K562 (cell line): ENCODE measurements at regions not wholly inside any gene's neighbourhood (a gene's known extent, or its start where the extent isn't known, plus 50 kb on each side); places are given as distances from the start of the nearest gene placed in this dataset.

Experiments used
- ATAC-seq: fragments of 200-7000 bp; cut with Tn5 transposase; 3 replicates; pipeline ENCODE4 v1.9.1; 2020; ENCODE audit warnings: moderate library complexity
- BruUV-seq: library from RNA; stranded (reverse); fragments of 400-500 nt; replicated peaks from 2 replicates; lab custom pipeline; 2021; lab: Mats Ljungman, UMichigan
- CTCF ChIA-PET: fragments of 300-600 bp; formaldehyde crosslinking; extraction: SDS; loops from one replicate; lab custom pipeline; 2021; ENCODE audit warnings: low intra/inter-chr PET ratio; lab: Yijun Ruan, JAX
- POLR2A ChIA-PET: fragments of 300-600, 350-650 bp; sonication (Branson Sonifier 250); formaldehyde crosslinking; extraction: SDS; loops from one replicate; lab custom pipeline; 2021; ENCODE audit warnings: antibody characterized with exemption, inconsistent platforms; lab: Yijun Ruan, JAX
- DNase-seq, 4 experiments: peaks; one replicate each; pipeline versions ENCODE4 v3.0.0 to v3.0.0-alpha.2; 2011 to 2018; ENCODE audit warnings: low spot score in 3 of 4, mixed read lengths in 3 of 4; ENCODE audit errors: extremely low read depth in 1 of 4
- FAIRE-seq: peaks from 2 replicates; lab custom pipeline; 2011; peaks lifted over from hg19 to GRCh38; lab: Jason Lieb, UNC
- H2AFZ ChIP-seq: 2 replicates; pipeline ENCODE4 v1.6.0; 2011; ENCODE audit warnings: low read depth, low read length, control low read depth, inconsistent platforms
- H3K27ac ChIP-seq: fragments of 200-600 bp; 3 replicates; pipeline ENCODE4 v1.8.0; 2011; ENCODE audit warnings: low read depth, mild to moderate bottlenecking, control low read depth, inconsistent platforms, low read length, moderate library complexity, mixed read lengths; ENCODE audit errors: extremely low read depth
- H3K27me3 ChIP-seq, 2 experiments: fragments of 300-600 bp in 1 of 2; 2 replicates in 1 of 2; 3 replicates in 1 of 2; pipeline versions ENCODE4 v1.6.0 to v1.8.0; 2011; ENCODE audit warnings: inconsistent platforms in 2 of 2, low read length in 2 of 2, mild to moderate bottlenecking in 1 of 2, mixed read lengths in 1 of 2, moderate library complexity in 1 of 2; ENCODE audit not compliant: control insufficient read depth in 2 of 2, insufficient read depth in 2 of 2
- H3K36me3 ChIP-seq: fragments of 300-600 bp; 3 replicates; pipeline ENCODE4 v1.8.0; 2011; ENCODE audit warnings: mild to moderate bottlenecking, low read length, inconsistent platforms; ENCODE audit not compliant: control insufficient read depth, insufficient read depth
- H3K4me1 ChIP-seq, 2 experiments: fragments of 200-600 bp in 1 of 2; replicated peaks in 1 of 2; 2 replicates in 1 of 2; 3 replicates in 1 of 2; pipeline versions ENCODE4 v1.5.1 to v1.8.0; 2011; ENCODE audit warnings: inconsistent platforms in 2 of 2, low read length in 2 of 2, mild to moderate bottlenecking in 1 of 2, mixed read lengths in 1 of 2, moderate library complexity in 1 of 2; ENCODE audit not compliant: control insufficient read depth in 2 of 2, insufficient read depth in 2 of 2
- H3K4me2 ChIP-seq: 2 replicates; pipeline ENCODE4 v1.6.1; 2011; ENCODE audit warnings: low read length, control low read depth, inconsistent platforms, mixed read lengths; ENCODE audit not compliant: insufficient read depth
- H3K4me3 ChIP-seq: fragments of 200-600 bp; sonication (generic), shearing (Covaris generic); 2 replicates; pipeline ENCODE4 v1.5.1; 2016; ENCODE audit warnings: control low read depth, inconsistent platforms
- H3K79me2 ChIP-seq: fragments of 200-600 bp; 3 replicates; pipeline ENCODE4 v1.8.0; 2011; ENCODE audit warnings: low read length, inconsistent platforms; ENCODE audit not compliant: control insufficient read depth, insufficient read depth
- H3K9ac ChIP-seq, 2 experiments: 2 replicates each; pipeline versions ENCODE4 v1.6.0 to v1.6.1; 2011; ENCODE audit warnings: low read depth in 2 of 2, low read length in 2 of 2, control low read depth in 1 of 2, inconsistent platforms in 1 of 2, mild to moderate bottlenecking in 1 of 2, mixed read lengths in 1 of 2; ENCODE audit not compliant: insufficient read depth in 1 of 2
- H3K9me1 ChIP-seq: one replicate; pipeline ENCODE4 v1.6.0; 2011; ENCODE audit warnings: inconsistent platforms, mild to moderate bottlenecking, low read length, moderate library complexity; ENCODE audit not compliant: control insufficient read depth, insufficient read depth
- H3K9me3 ChIP-seq: replicated peaks from 2 replicates; pipeline ENCODE4 v1.5.1; 2011; ENCODE audit warnings: low read depth, low read length, inconsistent platforms; ENCODE audit not compliant: control insufficient read depth, insufficient read depth
- H4K20me1 ChIP-seq: replicated peaks from 2 replicates; pipeline ENCODE4 v1.6.1; 2011; ENCODE audit warnings: low read length, inconsistent platforms, mixed read lengths; ENCODE audit not compliant: control insufficient read depth, insufficient read depth
- CEBPG ChIP-seq, 3 experiments: fragments of 200-800 bp in 1 of 3; sonication (Bioruptor generic) in 1 of 3; sonication (generic) in 1 of 3; formaldehyde crosslinking in 1 of 3; IDR thresholded peaks in 2 of 3; conservative IDR thresholded peaks in 1 of 3; 2 replicates each; pipeline versions ENCODE4 v1.6.1 to v1.8.0; 2016 to 2022; ENCODE audit warnings: missing compliant biosample characterization in 2 of 3, missing genetic modification characterization in 2 of 3, mild to moderate bottlenecking in 1 of 3, missing genetic modification reagents in 1 of 3
- ESRRB ChIP-seq: fragments of 250-450 bp; sonication (Bioruptor Pico); IDR thresholded peaks from 2 replicates; pipeline ENCODE4 v1.5.0; 2020; ENCODE audit warnings: mild to moderate bottlenecking, moderate library complexity, borderline replicate concordance
- KDM1A ChIP-seq, 2 experiments: fragments of 450-650 bp; IDR thresholded peaks; 2 replicates each; pipeline ENCODE4 v1.6.1; 2016; ENCODE audit warnings: mild to moderate bottlenecking in 2 of 2
- NFYB ChIP-seq: IDR thresholded peaks from 2 replicates; pipeline ENCODE4 v1.6.1; 2011; ENCODE audit warnings: mild to moderate bottlenecking, moderate library complexity; ENCODE audit not compliant: insufficient read length; ENCODE audit errors: extremely low read depth
- SMC3 ChIP-seq: conservative IDR thresholded peaks from 2 replicates; pipeline ENCODE4 v1.6.1; 2011; ENCODE audit warnings: low read depth, low read length, improper control_type of control experiment; ENCODE audit not compliant: insufficient read depth
- TGIF2 ChIP-seq: sonication (generic); formaldehyde crosslinking; IDR thresholded peaks from 2 replicates; pipeline ENCODE4 v1.8.1; 2022; ENCODE audit warnings: mild to moderate bottlenecking, missing genetic modification reagents, moderate library complexity
- YY1 ChIP-seq, 3 experiments: IDR thresholded peaks; 2 replicates each; pipeline ENCODE4 v1.6.1; 2011; ENCODE audit warnings: low read length in 2 of 3, mild to moderate bottlenecking in 2 of 3, moderate library complexity in 2 of 3, borderline replicate concordance in 1 of 3, control low read depth in 1 of 3, low read depth in 1 of 3; ENCODE audit not compliant: insufficient read depth in 3 of 3, insufficient replicate concordance in 2 of 3, control insufficient read depth in 1 of 3, insufficient read length in 1 of 3; ENCODE audit errors: extremely low read depth in 1 of 3
- ZBTB33 ChIP-seq: sonication (generic); formaldehyde crosslinking; IDR thresholded peaks from 2 replicates; pipeline ENCODE4 v1.8.1; 2023; ENCODE audit warnings: mild to moderate bottlenecking, missing genetic modification reagents
- ZNF57 ChIP-seq: fragments of 450-650 bp; formaldehyde crosslinking; IDR thresholded peaks from 2 replicates; pipeline ENCODE4 v1.4.0; 2020; ENCODE audit warnings: mild to moderate bottlenecking, moderate library complexity
- WGBS: fragments of 100-300 bp; shearing (Covaris generic); methylation state at CpG from one replicate; pipeline ENCODE4 v1.1.6; 2016; ENCODE audit warnings: low coverage, mixed read lengths; ENCODE audit not compliant: insufficient coverage; ENCODE audit errors: missing lambda C conversion rate; 5-methylcytosine and 5-hydroxymethylcytosine counted together
- in situ Hi-C: fragments of 300-500 bp; cut with MboI; formaldehyde crosslinking; loops from 4 replicates; pipeline ENCODE4 v1.15.0; 2018; ENCODE audit warnings: inconsistent platforms, mixed read lengths
- intact Hi-C: fragments of 100-400 bp; cut with micrococcal nuclease; formaldehyde crosslinking; loops from 2 replicates; pipeline ENCODE4 v1.14.2; 2022
- TF ChIP-seq, protein P1 (sequence below): fragments of 250-450 bp; sonication (Bioruptor Pico); IDR thresholded peaks from 2 replicates; pipeline ENCODE4 v1.5.0; 2021
- TF ChIP-seq, protein P2 (sequence below), 2 experiments: fragments of 150-350 bp in 1 of 2; IDR thresholded peaks; 2 replicates each; pipeline ENCODE4 v1.6.1; 2012 to 2016; ENCODE audit warnings: low read depth in 2 of 2, low read length in 2 of 2, mild to moderate bottlenecking in 1 of 2, moderate library complexity in 1 of 2

DNA sequence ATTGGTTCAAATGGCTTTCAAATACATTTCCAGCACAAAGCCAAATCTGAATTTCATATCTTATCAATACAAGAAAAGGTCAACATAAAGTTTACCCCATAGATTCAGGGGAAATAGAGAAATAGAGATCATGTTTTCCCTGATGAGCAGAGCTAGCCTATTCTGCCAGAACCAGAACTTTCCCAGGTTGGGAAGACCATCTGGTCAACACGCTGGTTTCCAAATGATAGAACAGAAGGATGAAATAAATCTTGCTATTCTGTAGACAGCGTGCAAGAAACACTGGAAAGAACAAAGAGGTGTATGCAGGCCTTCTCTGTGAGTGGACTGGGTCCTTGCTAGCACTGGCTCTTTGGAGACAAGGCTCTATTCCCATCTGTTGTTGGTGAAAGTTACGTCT, 350.6 kb downstream of the NDFIP2 start:
- no peaks in the 10 kb centered on the region for H3K79me2 ChIP-seq
- no peak overlapping the region for H3K4me2 ChIP-seq
- ChIA-PET CTCF (no interaction called here), POLR2A (no interaction called here)
- H2AFZ ChIP-seq = no peak overlapping the region
- ATAC-seq = no peak
- H3K36me3 ChIP-seq = no peaks in the 10 kb centered on the region
- no peak overlapping the region for H3K9ac ChIP-seq
- no peak for FAIRE-seq
- intact Hi-C loops (no loop called here), in situ Hi-C loops (no loop called here)
- TF ChIP-seq ESRRB (CRISPR knock-in tag) = no peak
- TF ChIP-seq NFYB = no peak
- no peak for TF ChIP-seq ZBTB33 (CRISPR knock-in tag)
- TF ChIP-seq KDM1A (IDR thresholded peaks at IDR 0.05) = no peak
- no peak for TF ChIP-seq TGIF2 (CRISPR knock-in tag)
- TF ChIP-seq, protein P1, sequence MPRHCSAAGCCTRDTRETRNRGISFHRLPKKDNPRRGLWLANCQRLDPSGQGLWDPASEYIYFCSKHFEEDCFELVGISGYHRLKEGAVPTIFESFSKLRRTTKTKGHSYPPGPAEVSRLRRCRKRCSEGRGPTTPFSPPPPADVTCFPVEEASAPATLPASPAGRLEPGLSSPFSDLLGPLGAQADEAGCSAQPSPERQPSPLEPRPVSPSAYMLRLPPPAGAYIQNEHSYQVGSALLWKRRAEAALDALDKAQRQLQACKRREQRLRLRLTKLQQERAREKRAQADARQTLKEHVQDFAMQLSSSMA (CRISPR knock-in tag) = no peak
- no peak for TF ChIP-seq CEBPG (CRISPR knock-in tag; IDR thresholded peaks at IDR 0.05)
- no peak for TF ChIP-seq CEBPG (tag; conservative IDR thresholded peaks at IDR 0.05 in 1 of 2, IDR thresholded peaks at IDR 0.05 in 1 of 2)
- TF ChIP-seq YY1 (IDR thresholded peaks at IDR 0.05; ENCODE audit: borderline replicate concordance in 1 of 3, control insufficient read depth in 1 of 3, extremely low read depth in 1 of 3, insufficient read depth in 3 of 3, insufficient read length in 1 of 3, insufficient replicate concordance in 2 of 3, low read depth in 1 of 3, low read length in 2 of 3) = no peak
- TF ChIP-seq ZNF57 (CRISPR knock-in tag) = no peak
- TF ChIP-seq SMC3 = no peak
- TF ChIP-seq, protein P2, sequence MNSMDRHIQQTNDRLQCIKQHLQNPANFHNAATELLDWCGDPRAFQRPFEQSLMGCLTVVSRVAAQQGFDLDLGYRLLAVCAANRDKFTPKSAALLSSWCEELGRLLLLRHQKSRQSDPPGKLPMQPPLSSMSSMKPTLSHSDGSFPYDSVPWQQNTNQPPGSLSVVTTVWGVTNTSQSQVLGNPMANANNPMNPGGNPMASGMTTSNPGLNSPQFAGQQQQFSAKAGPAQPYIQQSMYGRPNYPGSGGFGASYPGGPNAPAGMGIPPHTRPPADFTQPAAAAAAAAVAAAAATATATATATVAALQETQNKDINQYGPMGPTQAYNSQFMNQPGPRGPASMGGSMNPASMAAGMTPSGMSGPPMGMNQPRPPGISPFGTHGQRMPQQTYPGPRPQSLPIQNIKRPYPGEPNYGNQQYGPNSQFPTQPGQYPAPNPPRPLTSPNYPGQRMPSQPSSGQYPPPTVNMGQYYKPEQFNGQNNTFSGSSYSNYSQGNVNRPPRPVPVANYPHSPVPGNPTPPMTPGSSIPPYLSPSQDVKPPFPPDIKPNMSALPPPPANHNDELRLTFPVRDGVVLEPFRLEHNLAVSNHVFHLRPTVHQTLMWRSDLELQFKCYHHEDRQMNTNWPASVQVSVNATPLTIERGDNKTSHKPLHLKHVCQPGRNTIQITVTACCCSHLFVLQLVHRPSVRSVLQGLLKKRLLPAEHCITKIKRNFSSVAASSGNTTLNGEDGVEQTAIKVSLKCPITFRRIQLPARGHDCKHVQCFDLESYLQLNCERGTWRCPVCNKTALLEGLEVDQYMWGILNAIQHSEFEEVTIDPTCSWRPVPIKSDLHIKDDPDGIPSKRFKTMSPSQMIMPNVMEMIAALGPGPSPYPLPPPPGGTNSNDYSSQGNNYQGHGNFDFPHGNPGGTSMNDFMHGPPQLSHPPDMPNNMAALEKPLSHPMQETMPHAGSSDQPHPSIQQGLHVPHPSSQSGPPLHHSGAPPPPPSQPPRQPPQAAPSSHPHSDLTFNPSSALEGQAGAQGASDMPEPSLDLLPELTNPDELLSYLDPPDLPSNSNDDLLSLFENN (IDR thresholded peaks at IDR 0.05; ENCODE audit: low read depth in 2 of 2, low read length in 2 of 2) = no peak
- no TSS peak for BruUV-seq
- no peak overlapping the region for H3K27ac ChIP-seq
- no peaks in the 10 kb centered on the region for H3K9me3 ChIP-seq
- no peaks in the 10 kb centered on the region for H4K20me1 ChIP-seq
- H3K9me1 ChIP-seq = no peaks in the 10 kb centered on the region
- WGBS = 0% methylated on average over 3 of the region's 3 CpGs
- no peaks in the 10 kb centered on the region for H3K27me3 ChIP-seq
- no peak overlapping the region for H3K4me3 ChIP-seq
- H3K4me1 ChIP-seq = no peaks in the 10 kb centered on the region
- DNase-seq = no peak
